Posterior cingulate gyrus (tissue), 11 donors: ENCODE measurements at regions not wholly inside any gene's neighbourhood (a gene's known extent, or its start where the extent isn't known, plus 50 kb on each side); places are given as distances from the start of the nearest gene placed in this dataset.
A peak's percentile ranks its signal among the peaks of the same experiment; 100 is the strongest.
"Not testable (repeated sequence)": the region's sequence is repeated elsewhere in the genome, so short reads cannot be mapped to it uniquely, and the experiment has no call there.

Source experiments
- DNase-seq, 10 donors: peaks; one replicate each; pipeline versions ENCODE4 v3.0.0 to v3.0.0-alpha.2; 2020 to 2021; ENCODE audit warnings: mixed read lengths in 3 of 10
- intact Hi-C: fragments of 100-400 bp; cut with DNase I; formaldehyde crosslinking; loops from one replicate; pipeline ENCODE4 v1.15.1; 2023

GRCh38 chrY:10092342-10092741, 564.7 kb downstream of the TSPY10 start:
- peak in 4 of 10 donors; percentile 3 to 33 (median 22) for DNase-seq
- intact Hi-C loops, result no loop called here

- peak in 2 of 10 donors; percentile 5 to 7 for DNase-seq
- intact Hi-C loops, result not testable (repeated sequence)
Measured at GRCh38 chrY:10106252-10106651, 578.6 kb downstream of the TSPY10 start.
